Epithelial cell of proximal tubule (primary cell): ENCODE measurements at regions not wholly inside any gene's neighbourhood (a gene's known extent, or its start where the extent isn't known, plus 50 kb on each side); places are given as distances from the start of the nearest gene placed in this dataset.

Experiments used
- DNase-seq: peaks from one replicate; pipeline ENCODE4 v3.0.0-alpha.2; 2011; ENCODE audit warnings: low read depth
- H3K4me3 ChIP-seq: 2 replicates; pipeline ENCODE4 v1.5.1; 2011; ENCODE audit warnings: low read depth, mild to moderate bottlenecking, low read length
- CTCF ChIP-seq: conservative IDR thresholded peaks from 2 replicates; pipeline ENCODE4 v1.5.1; 2012; ENCODE audit warnings: low read depth, mild to moderate bottlenecking, low read length

- no peak overlapping the region for H3K4me3 ChIP-seq
- DNase-seq: no peak
- no peak for TF ChIP-seq CTCF
Observed at GRCh38 chr18:22093731-22094357, 75.5 kb upstream of the GATA6 start.

GRCh38 chr18:22094358-22094734 is 75.0 kb upstream of the GATA6 start:
- no peak overlapping the region for H3K4me3 ChIP-seq
- DNase-seq: no peak
- TF ChIP-seq CTCF: no peak

GRCh38 chr18:22098563-22098989 is 70.8 kb upstream of the GATA6 start:
- no peak for DNase-seq
- no peak for TF ChIP-seq CTCF
- no peak overlapping the region for H3K4me3 ChIP-seq

GRCh38 chr18:22099925-22100324 is 69.5 kb upstream of the GATA6 start:
- H3K4me3 ChIP-seq: no peak overlapping the region
- TF ChIP-seq CTCF: no peak
- no peak for DNase-seq

GRCh38 chr18:22101731-22102130 is 67.7 kb upstream of the GATA6 start:
- no peak overlapping the region for H3K4me3 ChIP-seq
- no peak for DNase-seq
- no peak for TF ChIP-seq CTCF

- H3K4me3 ChIP-seq: no peak overlapping the region
- no peak for DNase-seq
- no peak for TF ChIP-seq CTCF
Observed at GRCh38 chr18:22102953-22103646, 66.3 kb upstream of the GATA6 start.

- DNase-seq: no peak
- H3K4me3 ChIP-seq: no peak overlapping the region
- no peak for TF ChIP-seq CTCF
Observed at GRCh38 chr18:22103647-22104031, 65.8 kb upstream of the GATA6 start.
